Epithelial cell of esophagus (primary cell): ENCODE measurements at regions not wholly inside any gene's neighbourhood (a gene's known extent, or its start where the extent isn't known, plus 50 kb on each side); places are given as distances from the start of the nearest gene placed in this dataset.
A peak's percentile ranks its signal among the peaks of the same experiment; 100 is the strongest.

Experiments
- DNase-seq: peaks from one replicate; pipeline ENCODE4 v3.0.0; 2010; ENCODE audit warnings: low read depth
- H3K4me3 ChIP-seq: 2 replicates; pipeline ENCODE4 v1.5.1; 2011; ENCODE audit warnings: mild to moderate bottlenecking, low read length, control low read depth
- CTCF ChIP-seq: IDR thresholded peaks from 2 replicates; pipeline ENCODE4 v1.5.1; 2011; ENCODE audit warnings: low read depth, mild to moderate bottlenecking, low read length, control low read depth, inconsistent platforms; ENCODE audit not compliant: insufficient read depth; ENCODE audit errors: missing control alignments

- no peak for DNase-seq
- no peak for TF ChIP-seq CTCF
- H3K4me3 ChIP-seq, result no peak overlapping the region
Observed at GRCh38 chr11:95717314-95717713, 72.3 kb downstream of the FAM76B start.

- DNase-seq, result no peak
- TF ChIP-seq CTCF, result no peak
- no peak overlapping the region for H3K4me3 ChIP-seq
Observed at GRCh38 chr11:95716266-95716665, 73.3 kb downstream of the FAM76B start.

GRCh38 chr11:95715777-95716241 is 73.8 kb downstream of the FAM76B start:
- peak; percentile 80 for DNase-seq
- no peak overlapping the region for H3K4me3 ChIP-seq
- TF ChIP-seq CTCF, result no peak

GRCh38 chr11:95714843-95715776 is 74.5 kb downstream of the FAM76B start:
- no peak for DNase-seq
- TF ChIP-seq CTCF, result no peak
- H3K4me3 ChIP-seq, result no peak overlapping the region

- no peak for TF ChIP-seq CTCF
- no peak for DNase-seq
- H3K4me3 ChIP-seq, result no peak overlapping the region
Observed at GRCh38 chr11:95713428-95713827, 76.2 kb downstream of the FAM76B start.

GRCh38 chr11:95711945-95712221 is 77.7 kb downstream of the FAM76B start:
- H3K4me3 ChIP-seq, result no peak overlapping the region
- DNase-seq, result no peak
- no peak for TF ChIP-seq CTCF
